ENCODE measurements at regions not wholly inside any gene's neighbourhood (a gene's known extent, or its start where the extent isn't known, plus 50 kb on each side); places are given as distances from the start of the nearest gene placed in this dataset.

DNA sequence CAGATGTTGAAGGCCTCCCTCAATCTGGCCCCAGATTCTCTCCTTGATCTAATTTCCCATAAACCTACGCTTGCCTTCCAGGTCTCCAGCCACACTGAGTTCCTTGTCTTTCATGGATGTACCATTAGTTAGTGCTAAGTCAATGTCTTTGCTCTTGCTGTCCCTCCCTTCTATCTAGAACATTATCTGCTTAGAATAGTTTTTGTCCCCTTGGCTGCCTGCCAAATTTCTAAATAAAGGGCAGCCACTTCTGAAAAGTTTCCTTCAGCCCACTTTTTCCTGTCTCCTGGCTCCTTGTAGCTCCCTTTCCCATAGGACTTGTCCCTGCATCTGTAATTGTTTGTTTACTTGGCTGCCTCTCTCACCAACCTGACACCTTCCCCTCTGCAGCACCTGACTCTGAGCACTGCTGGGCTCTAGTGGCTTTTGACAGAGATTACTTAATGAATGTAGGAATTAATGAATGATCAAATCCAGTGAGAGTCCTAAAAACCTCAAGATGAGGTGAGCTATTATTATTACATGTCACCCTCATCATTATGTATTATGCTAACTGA lies 58.3 kb downstream of the CXCL12 start:
- DNase-seq, result no peak

DNA sequence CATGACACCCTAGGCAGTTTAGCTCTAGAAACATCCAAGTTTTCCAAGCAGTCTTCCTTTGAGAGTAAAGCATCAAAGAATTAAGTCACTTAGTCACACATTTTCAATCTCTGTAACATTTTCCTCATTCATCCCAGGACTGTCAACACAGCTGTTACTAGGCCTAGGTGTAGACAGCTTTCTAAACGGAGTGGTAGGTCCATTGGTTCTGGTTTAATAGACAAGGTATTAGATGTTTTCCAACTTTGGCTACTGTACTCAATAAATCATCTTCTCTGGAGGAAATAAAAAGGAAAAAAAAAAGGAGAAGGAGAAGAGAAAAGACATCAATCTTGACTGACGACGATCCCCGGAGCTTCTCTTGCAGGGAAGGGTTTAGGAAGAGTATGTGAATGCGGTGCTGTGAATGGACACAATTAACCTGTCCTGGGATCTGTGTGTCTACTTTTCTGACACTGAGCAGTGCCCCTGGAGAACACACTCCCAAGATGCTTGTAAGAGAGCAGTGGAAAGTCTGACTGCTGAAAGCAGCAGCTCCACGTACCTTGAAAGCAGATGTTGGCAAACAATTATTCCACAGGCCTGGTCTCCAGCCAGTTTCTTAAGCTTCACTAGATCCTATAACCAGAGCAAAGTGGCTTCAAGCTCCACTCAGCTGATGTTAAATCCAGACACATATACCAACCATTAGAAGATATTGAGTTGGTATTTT lies 59.1 kb downstream of the CXCL12 start:
- no peak for DNase-seq

DNA sequence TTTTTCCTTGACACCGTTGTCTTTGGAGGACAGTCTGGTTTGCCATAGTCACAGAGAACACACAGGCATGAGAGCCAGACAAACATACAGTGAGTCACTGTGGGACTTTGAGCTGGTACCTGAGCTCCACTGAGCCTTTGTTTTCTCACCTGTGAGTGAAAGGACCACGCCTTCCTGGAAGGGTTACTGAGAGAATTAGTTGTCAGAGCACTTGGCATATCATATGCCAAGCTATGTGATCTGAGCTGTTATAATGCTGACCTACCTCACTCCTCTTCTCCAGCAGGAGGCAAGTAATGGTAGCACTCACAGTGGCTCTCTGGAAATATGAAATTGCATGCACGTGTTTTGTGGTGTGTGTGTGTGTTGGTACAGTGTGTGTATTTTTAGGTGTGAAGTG lies 59.7 kb downstream of the CXCL12 start:
- DNase-seq, result no peak

DNA sequence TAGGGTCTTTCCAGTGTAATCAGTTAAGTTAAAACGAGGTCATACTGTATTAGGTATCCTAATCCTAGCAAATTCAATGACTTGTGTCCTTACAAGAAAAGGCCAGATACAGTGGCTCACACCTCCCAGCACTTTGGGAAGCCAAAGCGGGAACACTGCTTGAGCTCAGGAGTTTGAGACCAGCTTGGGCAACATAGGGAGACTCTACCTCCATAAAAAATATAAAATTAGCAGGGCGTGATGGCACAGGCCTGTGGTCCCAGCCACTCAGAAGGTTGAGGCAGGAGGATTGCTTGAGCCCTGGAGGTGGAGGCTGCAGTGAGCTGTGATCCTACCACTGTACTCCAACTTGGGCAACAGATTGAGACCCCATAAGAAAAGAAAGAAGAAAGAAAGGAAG lies 61.1 kb downstream of the CXCL12 start:
- DNase-seq, result no peak

DNA sequence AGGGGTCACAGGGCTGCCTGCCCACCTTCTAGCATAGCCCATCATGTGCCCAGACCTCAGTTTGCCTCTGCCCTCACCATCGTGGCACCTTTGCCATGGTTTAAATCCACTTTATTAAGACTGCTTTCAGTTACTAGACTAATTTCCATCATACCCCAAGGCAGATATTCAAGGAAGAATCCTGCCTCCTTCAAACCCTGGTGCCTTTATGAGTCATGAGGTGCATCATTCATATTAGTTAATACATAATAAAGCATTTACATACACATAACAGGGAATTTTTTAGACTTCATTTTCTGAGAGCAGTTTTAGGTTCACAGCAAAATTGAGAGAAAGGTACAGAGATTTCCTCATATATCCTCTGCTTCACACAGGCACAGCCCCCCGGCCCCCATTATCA lies 62.8 kb downstream of the CXCL12 start:
- DNase-seq, result no peak

DNA sequence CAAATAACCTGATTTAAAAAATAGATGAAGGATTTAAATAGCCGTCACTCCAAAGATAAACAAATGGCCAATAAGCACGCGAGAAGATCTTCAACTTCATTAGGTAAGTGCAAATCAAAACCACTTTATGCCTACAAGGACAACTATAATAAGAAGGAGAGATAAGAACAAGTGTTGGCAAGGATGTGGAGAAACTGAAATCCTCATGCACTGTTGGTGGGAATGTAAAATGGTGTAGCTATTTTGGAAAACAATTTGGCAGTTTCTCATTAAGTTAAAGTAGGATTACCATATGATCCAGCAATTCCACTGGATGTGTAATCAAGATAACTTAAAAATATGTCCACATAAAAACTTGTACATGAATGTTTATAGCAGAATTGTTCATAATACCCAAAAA lies 64.1 kb downstream of the CXCL12 start:
- DNase-seq, result no peak

DNA sequence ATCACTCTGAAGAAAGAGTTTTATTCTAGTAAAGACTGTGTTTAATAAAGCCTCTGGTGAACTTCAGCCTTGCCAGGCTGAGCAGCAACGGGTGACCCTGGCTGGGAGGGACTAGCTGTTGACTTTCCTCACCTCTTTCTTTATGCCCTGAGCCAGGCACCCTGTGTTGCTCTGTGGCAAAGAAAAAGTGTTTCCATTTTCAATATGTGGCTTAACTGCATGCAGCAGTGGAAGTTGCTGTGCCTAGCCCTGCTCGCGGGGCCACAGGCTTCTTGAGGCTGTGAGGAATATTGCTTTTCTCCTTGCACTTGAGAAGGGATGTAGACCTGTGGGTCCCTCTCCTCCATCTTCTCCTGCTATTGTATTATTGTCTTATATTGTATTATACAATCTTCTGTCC lies 67.0 kb downstream of the CXCL12 start:
- DNase-seq, result no peak

DNA sequence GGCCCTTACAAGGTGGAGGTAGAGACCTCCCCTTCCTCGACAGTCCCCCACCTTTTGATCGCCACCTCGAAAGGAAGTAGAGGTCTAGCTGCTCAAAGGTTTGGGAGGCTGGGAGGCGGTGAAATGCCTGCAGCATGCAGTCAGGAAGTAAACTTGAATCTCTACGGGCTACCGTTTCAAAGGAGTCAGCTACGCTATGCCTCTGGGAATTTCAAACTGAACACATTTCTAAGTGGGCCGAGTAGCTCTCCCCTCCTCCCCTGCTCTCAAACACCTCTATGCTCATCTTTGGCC lies 68.0 kb downstream of the CXCL12 start:
- DNase-seq, result no peak

DNA sequence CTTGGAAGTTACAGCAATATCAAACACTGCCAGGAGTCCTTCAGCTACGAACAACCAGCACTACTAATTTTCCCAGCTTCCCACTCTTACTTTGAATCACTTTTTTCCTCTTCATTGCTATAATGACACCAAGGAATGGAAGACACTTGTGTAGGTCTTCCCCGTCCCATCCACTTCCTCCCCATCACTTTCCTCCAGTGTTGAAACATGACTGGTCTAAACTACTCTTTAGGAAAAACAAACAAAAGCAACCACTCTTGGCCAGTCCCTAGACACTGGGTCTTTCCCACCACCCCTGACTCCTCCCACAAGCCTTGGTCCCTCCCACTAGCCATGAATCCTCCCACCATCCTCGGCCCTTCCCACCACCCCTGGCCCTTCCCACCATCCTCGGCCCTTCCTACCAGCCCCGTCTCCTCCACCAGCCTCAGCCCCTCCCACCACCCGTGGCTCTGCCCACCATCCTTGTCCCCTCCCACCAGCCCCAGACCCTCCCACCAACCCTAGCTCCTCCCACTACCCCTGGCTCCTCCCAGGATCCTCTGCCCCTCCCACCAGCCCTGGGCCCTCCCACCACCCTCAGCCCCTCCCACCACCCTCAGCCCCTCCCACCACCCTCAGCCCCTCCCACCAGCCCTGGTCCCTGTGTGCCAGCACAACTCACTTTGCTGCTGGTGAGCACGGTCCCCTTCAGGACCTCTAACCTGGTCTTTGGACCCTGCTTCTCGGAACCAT lies 68.5 kb downstream of the CXCL12 start:
- DNase-seq, result no peak

DNA sequence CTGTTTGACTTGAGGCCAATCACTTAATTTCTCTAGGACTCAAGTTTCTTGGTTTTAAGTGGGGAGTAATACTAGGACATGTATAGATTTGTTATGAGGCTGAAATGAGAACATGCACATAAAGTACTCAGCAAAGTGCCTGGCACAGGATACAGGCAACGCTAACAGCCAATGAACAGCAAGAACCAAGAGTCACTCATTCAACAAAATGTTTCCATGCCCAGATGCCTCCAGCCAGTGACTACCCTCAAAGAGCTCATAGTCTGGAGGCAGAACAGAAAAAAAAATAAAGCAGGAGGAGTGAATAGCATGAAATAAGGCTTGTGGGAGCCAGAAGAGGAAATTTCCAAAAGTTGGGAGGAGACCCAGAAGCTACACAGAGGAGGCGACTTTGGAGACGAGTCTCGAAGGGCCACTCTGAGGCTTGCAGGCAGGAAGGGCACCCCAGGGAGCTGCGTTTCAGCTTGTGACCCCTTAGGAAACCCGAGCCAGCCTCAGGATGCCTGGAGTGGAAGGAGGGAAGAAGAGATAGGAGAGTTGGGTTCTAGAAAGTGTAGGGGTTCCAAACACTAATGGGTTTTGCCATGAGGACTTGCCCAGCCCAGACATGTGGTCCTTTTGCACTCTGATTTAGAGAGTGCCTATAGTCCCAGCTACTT lies 70.0 kb downstream of the CXCL12 start:
- DNase-seq, result no peak

DNA sequence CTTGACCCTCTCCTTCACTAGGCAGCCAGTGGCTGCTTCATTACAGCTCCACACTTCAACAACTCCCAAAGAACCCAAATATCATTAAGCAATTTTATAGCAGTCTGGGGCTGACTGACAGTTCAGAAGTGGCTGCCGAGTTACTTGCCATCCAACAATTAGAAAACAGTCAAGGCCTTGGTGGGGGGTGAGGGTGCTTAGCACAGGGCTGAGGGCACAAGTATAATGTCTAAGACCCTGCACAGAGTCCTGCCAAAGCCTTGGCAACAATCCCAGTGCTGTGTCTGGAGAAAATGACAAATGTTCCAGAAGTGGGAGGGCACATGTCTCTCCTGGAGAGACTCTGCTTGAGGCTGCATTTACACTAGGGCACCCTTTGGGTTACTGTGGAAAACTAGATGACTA lies 71.1 kb downstream of the CXCL12 start:
- DNase-seq, result no peak

DNA sequence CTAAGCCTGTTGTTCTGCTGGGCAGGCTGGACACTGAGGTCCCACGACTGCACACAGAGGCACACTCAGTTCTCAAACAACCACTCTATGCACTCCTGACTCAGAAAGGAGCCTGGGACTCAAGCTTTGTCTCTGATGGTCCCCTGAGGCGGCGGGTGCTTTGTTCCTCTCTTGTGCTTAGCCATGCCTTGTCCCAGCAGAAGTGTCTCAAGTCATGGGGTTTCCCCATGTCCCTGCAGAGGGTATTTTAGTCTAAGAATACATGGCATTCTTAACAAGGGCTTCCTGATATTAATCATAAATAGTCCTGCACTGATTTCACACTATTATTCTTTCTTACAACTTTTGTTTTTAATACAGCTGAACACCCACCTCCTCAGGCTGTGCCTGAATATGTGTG lies 72.5 kb downstream of the CXCL12 start:
- no peak for DNase-seq

DNA sequence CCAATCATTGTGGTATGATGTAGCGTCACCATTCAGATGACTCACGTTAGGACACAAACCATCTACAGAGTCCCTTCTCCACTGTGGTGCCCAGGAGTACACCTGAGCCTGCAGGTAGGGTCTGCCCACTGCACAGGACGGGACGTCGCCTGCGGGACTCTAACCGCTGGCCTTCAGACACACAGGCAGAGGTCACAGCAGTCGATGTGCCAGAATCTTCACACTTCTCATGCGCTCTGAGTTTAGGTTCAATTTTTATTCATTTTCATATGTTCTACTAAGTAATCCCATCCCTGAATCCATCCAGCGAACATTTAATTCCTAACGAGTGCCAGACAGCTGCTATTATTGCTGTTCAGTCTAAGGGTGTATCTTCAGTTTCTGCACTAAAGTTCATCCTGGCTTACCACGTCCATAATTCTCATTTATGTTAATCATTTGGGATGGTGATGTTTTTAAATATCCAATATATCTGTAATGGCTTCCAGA lies 73.3 kb downstream of the CXCL12 start:
- no peak for DNase-seq

DNA sequence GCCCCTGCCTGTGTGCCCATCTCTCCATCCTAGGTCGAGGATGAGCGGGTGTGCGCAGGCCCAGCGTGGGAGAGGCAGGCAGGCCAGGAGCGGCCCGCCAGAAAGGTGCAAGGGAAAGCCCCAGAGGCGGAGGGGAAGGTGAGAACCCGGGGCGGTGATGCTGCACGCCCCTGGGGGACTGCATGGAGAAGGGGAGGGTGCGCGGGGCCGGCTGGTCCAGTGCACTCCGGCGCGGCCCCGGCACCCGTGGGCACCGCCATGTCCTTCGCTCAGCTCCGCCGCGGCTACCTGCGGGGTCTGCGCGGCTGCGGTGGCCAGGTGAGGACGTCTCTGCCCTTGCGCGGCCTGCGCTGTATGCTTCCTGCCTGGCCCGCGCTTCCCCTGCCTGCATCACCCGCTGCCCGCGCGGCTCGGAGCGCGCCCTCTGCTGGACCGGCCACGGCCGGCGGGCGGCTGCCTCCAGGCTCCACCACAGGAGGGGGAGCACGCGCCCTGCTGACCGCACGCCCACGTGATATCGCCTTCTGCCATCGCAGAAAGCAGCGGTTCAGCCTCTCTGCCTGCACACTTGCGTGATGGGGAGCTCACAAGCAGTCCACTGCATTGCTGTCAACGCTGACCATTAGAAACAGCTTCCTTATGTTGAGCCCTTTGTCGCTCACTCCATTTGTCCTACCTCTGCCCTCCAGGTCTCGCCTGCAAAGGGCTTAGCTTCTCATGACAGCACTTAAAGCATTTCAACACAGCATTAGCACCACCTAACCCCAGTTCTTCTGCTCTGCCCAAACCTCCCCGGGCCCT lies 73.9 kb downstream of the CXCL12 start:
- peak; percentile 44 to 45 for DNase-seq

DNA sequence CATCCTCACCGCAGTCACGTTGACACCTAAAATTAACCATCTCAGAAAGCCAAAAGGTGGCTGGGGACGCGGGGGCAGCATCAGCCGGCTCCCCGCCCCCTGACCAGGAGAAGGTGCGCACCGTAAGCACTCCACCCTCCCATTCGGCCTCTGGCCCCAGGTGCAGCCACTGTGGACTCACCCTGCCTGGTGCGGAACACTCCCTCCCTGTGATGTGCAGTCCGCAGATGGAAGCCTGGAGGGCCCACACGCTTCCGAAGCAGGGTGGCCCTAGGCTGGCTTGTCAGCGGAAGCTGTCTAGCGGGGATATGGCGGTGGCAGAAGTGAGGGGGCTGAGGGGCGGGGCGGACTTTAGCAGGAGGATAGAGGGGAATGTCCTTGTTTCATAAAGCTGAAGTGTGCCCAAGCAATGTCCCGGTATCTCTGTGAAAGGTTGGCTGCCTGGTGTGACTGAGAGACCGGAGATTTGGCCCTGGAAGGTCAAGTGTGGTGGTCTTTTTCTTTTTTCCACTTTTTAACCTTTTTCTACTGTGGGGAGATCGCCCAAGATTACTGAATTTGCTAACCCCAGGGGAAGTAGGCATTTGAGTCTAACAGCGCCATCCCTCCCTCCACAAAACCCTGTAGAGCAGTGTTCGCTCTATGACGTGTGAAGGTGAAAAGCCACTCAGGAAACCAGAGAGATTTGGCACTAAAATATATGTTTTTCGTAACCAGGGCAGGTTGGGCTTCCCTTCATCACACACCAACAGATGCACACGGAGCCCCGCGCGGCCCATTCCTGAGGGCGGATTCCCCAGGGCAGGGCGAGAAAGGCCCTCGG lies 74.7 kb downstream of the CXCL12 start:
- no peak for DNase-seq

DNA sequence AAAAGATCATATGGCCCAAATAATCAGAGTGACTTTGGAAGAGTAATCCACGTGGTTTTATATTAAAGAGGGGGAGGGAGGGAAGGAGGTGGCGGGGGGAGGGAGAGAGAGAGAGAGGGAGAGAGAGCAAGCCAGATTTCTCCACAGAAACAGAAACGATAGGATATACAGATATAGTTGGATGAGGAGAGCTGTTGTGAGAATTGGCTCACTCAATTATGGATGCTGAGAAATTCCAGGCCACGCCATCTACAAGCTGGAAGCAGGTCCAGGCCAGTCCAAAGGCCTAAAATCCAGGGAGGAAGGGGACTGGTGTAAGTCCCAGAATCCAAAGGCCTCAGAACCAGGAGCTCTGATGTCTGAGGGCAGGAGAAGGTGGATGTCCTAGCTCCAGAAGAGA lies 75.5 kb downstream of the CXCL12 start:
- DNase-seq, result no peak

DNA sequence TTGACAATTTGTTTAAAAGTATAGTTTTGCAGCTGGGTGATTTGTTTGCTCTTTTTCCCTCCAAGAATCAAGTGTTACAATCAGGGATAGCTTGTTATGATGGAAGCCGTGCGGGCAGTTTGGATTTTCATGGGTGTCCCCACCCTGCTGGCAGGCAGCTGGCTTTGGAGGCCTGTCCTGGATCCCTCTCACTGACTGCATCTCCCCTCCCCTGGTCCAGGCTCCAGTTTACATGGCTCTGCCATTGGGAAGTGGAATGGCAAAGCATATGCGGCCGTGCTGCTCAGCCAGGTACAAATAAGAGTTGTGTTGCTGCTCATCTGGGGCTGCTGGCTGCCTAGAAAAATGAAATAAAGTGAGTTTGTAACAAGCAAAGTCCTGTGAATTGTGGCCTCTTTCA lies 76.0 kb downstream of the CXCL12 start:
- no peak for DNase-seq

DNA sequence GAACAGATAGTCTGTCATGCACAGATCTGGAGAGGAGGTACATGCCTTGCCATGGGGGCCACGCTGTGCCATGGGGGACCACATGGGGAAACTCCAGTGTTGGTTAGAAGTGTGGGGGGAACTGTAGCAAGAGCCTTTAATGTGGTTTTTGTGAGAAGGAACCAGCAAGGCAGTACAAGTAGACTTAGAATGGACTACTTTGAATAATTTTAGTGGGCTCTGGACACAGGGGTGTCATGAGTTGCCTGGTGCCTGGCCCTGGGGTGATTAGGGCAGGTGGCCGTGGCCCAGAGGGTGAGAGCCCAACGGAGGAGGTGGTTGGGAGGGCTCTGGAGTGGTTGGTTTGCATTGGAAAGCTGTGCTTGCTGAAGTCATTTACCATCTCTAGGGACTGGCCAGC lies 77.2 kb downstream of the CXCL12 start:
- no peak for DNase-seq

DNA sequence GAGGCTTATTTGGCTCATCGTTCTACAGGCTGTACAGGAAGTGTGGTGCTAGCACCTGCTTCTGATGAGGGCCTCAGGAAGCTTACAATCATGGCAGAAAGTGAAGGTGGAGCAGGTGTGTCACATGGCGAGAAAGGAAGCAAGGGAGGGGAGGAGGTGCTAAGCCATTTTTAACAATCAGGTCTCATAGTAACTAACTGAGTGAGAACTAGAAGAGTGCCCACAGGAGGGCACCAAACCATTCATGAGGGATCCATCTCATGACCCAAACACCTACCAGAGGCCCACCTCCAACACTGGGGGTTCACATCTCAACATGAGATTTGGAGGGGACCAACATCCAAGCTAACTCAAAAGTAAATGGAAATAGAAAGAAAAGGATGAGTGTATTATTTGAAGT lies 78.1 kb downstream of the CXCL12 start:
- DNase-seq, result peak; percentile 16 to 47

DNA sequence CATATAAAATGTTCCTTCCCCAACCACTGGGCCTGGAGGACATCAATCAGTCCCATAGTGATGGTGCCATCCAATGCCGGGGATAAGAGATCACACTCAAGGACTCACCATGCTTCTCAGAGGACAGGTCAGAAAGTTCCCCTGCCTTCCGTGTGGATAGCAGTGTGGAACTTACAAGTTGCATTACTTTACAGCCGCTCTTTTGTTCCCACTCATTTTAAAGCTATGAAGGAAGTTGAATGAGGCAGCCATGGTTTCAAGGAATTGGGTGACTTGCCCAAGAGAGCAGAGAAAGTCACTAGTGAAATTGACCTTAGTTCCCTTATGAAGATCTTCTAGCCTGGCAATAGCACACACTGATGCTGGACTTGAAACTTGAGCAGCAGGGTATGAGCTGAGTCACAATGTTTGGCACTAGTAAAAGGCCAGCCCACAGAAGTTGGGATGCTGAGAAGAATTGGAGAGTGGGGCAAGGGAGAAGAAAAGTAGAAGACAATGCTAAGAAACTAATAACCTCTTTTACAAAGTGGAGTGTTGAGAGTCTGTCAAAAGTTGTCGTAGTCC lies 78.7 kb downstream of the CXCL12 start:
- no peak for DNase-seq

DNA sequence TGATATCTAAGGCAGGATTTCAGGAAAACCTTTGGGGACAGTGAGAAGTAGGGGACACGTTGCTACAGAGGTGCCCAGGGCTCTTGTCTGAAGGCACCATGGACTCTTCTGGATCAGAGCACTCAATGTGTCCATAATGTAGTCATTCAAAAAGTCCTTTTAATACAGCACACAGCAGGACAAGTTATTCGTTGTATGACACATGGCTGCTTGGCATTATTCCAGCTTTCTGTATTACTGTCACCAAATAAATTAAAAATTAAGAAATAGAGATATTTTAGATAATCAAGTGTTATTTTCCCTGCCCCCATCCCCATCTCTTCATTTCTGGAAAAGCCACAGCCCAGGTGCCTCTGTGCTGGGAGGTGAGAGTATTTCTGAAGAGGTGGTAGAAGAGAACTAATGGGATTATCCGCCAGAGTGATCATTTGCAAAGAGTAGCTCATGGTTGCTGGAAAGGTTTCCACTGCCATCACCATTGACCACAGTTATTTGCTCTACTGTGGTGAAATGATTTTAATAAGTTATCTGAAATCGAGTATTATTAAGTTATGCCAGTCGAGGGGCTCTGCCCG lies 83.0 kb downstream of the CXCL12 start:
- no peak for DNase-seq

All from Kasumi-1 (cell line).